ENCODE measurements at regions not wholly inside any gene's neighbourhood (a gene's known extent, or its start where the extent isn't known, plus 50 kb on each side); places are given as distances from the start of the nearest gene placed in this dataset.

DNA sequence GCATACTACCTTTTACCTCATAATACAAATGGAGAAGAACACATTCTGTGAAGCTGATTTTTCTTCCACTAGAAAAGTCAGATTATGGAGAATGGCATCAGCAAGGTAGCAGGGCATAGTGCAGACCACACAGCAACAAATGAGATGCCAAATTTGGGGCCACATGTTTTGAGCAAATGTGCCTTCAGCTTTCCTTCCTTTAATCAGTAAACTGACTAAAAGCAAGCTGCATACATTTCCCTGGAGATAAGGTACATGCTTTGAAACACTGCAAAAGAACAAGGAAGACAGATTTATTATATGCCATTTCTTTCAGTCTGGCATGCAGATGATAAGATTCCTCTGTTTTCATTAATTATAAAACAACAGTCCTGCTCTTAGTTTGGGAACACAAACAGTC, 67.1 kb upstream of the GUCY1A1 start:
- TF ChIP-seq, protein P1, sequence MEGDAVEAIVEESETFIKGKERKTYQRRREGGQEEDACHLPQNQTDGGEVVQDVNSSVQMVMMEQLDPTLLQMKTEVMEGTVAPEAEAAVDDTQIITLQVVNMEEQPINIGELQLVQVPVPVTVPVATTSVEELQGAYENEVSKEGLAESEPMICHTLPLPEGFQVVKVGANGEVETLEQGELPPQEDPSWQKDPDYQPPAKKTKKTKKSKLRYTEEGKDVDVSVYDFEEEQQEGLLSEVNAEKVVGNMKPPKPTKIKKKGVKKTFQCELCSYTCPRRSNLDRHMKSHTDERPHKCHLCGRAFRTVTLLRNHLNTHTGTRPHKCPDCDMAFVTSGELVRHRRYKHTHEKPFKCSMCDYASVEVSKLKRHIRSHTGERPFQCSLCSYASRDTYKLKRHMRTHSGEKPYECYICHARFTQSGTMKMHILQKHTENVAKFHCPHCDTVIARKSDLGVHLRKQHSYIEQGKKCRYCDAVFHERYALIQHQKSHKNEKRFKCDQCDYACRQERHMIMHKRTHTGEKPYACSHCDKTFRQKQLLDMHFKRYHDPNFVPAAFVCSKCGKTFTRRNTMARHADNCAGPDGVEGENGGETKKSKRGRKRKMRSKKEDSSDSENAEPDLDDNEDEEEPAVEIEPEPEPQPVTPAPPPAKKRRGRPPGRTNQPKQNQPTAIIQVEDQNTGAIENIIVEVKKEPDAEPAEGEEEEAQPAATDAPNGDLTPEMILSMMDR (conservative IDR thresholded peaks at IDR 0.05), result no peak
- TF ChIP-seq ZFX (IDR thresholded peaks at IDR 0.05), result no peak

All from C4-2B (cell line).